GM12872 (cell line): ENCODE measurements at regions not wholly inside any gene's neighbourhood (a gene's known extent, or its start where the extent isn't known, plus 50 kb on each side); places are given as distances from the start of the nearest gene placed in this dataset.

ENCODE experiments used
- CTCF ChIP-seq: IDR thresholded peaks from 3 replicates; pipeline ENCODE4 v1.5.1; 2011; ENCODE audit warnings: low read depth, mild to moderate bottlenecking, low read length, moderate library complexity; ENCODE audit not compliant: insufficient read depth

- TF ChIP-seq CTCF: no peak
Observed at GRCh38 chr18:57913686-57914085, 110.6 kb upstream of the ATP8B1 start.

- peak; percentile 80 for TF ChIP-seq CTCF
Observed at GRCh38 chr18:57910817-57911216, 107.7 kb upstream of the ATP8B1 start.

- no peak for TF ChIP-seq CTCF
Observed at GRCh38 chr18:57910134-57910533, 107.0 kb upstream of the ATP8B1 start.

DNA sequence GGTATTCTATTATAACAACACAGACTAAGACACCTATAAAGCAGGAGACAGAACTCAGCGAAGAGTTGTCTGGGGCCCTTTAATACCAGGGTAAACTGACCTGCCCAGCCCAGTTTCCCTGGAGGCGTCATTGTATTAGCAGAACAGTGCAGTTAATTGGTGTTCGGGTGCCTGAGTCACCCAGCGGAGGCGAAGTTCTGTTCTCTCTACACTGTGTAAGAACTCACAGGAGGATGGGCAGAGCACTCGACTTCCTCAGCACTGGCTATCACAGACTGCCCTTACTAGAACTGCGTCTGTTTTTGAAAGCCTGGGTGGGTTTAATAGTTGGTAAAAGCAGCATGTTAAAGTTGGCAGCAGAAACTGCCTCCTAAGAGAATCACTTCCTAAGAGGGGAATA is 106.5 kb upstream of the ATP8B1 start:
- no peak for TF ChIP-seq CTCF

DNA sequence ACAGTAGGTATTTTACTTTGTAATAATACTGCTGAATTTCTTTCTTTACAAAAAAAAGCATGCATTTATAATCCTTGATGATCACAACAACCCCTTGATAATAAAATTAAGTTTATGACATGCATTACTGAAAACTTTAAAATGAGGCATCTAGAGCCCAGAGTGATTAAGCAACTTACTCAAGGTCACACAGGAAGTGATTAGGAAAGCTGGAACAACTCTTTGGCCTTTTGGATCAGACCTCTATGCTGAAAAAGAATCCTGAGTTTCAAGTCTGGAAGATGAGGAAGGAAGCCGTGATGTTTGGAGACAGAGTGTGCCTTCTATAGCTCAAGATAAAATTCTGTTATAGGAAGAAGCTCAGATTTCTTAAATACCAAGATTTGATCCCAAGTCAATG is 105.0 kb upstream of the ATP8B1 start:
- no peak for TF ChIP-seq CTCF

DNA sequence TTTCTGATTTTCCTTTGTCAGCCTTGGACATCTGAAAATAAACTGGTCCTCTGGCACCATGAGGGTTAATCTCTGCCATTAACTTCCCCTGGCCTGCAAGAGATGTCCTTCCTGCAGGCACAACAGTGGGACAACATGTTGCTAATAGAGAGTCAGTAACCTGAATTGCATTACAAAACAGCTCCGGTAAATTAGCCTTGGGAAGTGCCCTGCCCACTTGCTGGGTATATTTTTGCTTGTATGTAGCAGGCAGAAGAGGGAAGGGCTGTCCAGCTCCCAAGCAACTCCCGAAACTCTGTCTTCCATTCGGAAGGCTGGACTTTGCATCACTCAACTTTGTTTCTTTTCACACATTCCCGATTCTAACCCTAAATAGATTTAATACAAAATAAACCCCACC is 104.4 kb upstream of the ATP8B1 start:
- no peak for TF ChIP-seq CTCF

- TF ChIP-seq CTCF: peak; percentile 35; the same call in 1 of the 3 replicates
Observed at GRCh38 chr18:57906852-57907251, 103.7 kb upstream of the ATP8B1 start.

- no peak for TF ChIP-seq CTCF
Observed at GRCh38 chr18:57904535-57904934, 101.4 kb upstream of the ATP8B1 start.
